CD1c-positive myeloid dendritic cell (primary cell): ENCODE measurements at regions not wholly inside any gene's neighbourhood (a gene's known extent, or its start where the extent isn't known, plus 50 kb on each side); places are given as distances from the start of the nearest gene placed in this dataset.
"Not testable (repeated sequence)": the region's sequence is repeated elsewhere in the genome, so short reads cannot be mapped to it uniquely, and the experiment has no call there.

ENCODE experiments used
- DNase-seq: peaks from one replicate; pipeline ENCODE4 v3.0.0-alpha.2; 2016; ENCODE audit errors: extremely low spot score

GRCh38 chr16:88185976-88186888 is 196.5 kb upstream of the ZNF469 start:
- DNase-seq = not testable (repeated sequence)

- DNase-seq = not testable (repeated sequence)
These were observed 195.6 kb upstream of the ZNF469 start for GRCh38 chr16:88186889-88187870.

GRCh38 chr16:88188171-88188895 is 194.4 kb upstream of the ZNF469 start:
- not testable (repeated sequence) for DNase-seq

- DNase-seq = not testable (repeated sequence)
These were observed 192.1 kb upstream of the ZNF469 start for GRCh38 chr16:88190592-88191095.

- DNase-seq = not testable (repeated sequence)
These were observed 191.6 kb upstream of the ZNF469 start for GRCh38 chr16:88191168-88191567.

- no peak for DNase-seq
These were observed 190.2 kb upstream of the ZNF469 start for GRCh38 chr16:88192601-88193000.

- DNase-seq = peak; percentile 51
These were observed 188.9 kb upstream of the ZNF469 start for GRCh38 chr16:88193706-88194396.

- peak; percentile 59 for DNase-seq
These were observed 188.1 kb upstream of the ZNF469 start for GRCh38 chr16:88194397-88195268.

- no peak for DNase-seq
These were observed 187.5 kb upstream of the ZNF469 start for GRCh38 chr16:88195269-88195705.

- no peak for DNase-seq
These were observed 186.8 kb upstream of the ZNF469 start for GRCh38 chr16:88195911-88196465.

GRCh38 chr16:88196471-88197400 is 186.0 kb upstream of the ZNF469 start:
- no peak for DNase-seq

GRCh38 chr16:88197481-88198456 is 185.0 kb upstream of the ZNF469 start:
- no peak for DNase-seq

GRCh38 chr16:88198457-88199295 is 184.1 kb upstream of the ZNF469 start:
- DNase-seq = not testable (repeated sequence)

- not testable (repeated sequence) for DNase-seq
These were observed 183.2 kb upstream of the ZNF469 start for GRCh38 chr16:88199296-88200153.
